Breast epithelium (tissue), 3 donors: ENCODE measurements at regions not wholly inside any gene's neighbourhood (a gene's known extent, or its start where the extent isn't known, plus 50 kb on each side); places are given as distances from the start of the nearest gene placed in this dataset.

ENCODE experiments used
- POLR2A ChIP-seq: fragments of 450-650 bp; IDR thresholded peaks from one replicate; pipeline ENCODE4 v1.6.1; 2016; ENCODE audit warnings: antibody characterized with exemption, mild to moderate bottlenecking, moderate library complexity
- POLR2AphosphoS5 ChIP-seq, 3 donors: sonication (generic); formaldehyde crosslinking; IDR thresholded peaks; one replicate each; pipeline ENCODE4 v1.6.1; 2017; ENCODE audit warnings: antibody characterized with exemption in 3 of 3
- TF ChIP-seq, protein P1 (sequence below), 3 donors: fragments of 450-650 bp; IDR thresholded peaks; one replicate each; pipeline ENCODE4 v1.5.1; 2016 to 2017; ENCODE audit warnings: antibody characterized with exemption in 3 of 3, mild to moderate bottlenecking in 3 of 3, moderate library complexity in 3 of 3

DNA sequence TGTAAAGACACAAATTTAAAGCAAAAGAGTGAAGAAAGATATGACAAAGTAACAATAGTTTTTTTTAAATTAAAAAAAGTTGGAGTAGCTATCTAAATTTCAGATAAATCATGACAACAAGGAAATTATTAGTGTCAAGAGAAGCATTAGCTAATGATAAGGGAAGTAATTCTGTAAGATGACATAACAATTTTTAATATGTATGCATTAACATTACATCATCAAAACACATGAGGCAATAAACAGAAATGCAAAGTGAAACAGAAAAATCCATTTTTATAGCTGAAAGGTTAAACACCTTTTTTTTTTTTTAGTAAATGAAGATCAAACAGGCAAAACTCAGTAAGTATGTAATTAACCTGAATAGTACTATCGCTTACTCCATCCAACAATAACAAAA lies 804.9 kb upstream of the PRR20A start:
- TF ChIP-seq, protein P1, sequence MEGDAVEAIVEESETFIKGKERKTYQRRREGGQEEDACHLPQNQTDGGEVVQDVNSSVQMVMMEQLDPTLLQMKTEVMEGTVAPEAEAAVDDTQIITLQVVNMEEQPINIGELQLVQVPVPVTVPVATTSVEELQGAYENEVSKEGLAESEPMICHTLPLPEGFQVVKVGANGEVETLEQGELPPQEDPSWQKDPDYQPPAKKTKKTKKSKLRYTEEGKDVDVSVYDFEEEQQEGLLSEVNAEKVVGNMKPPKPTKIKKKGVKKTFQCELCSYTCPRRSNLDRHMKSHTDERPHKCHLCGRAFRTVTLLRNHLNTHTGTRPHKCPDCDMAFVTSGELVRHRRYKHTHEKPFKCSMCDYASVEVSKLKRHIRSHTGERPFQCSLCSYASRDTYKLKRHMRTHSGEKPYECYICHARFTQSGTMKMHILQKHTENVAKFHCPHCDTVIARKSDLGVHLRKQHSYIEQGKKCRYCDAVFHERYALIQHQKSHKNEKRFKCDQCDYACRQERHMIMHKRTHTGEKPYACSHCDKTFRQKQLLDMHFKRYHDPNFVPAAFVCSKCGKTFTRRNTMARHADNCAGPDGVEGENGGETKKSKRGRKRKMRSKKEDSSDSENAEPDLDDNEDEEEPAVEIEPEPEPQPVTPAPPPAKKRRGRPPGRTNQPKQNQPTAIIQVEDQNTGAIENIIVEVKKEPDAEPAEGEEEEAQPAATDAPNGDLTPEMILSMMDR (IDR thresholded peaks at IDR 0.05): no peak
- no peak for TF ChIP-seq POLR2AphosphoS5 (IDR thresholded peaks at IDR 0.05)
- TF ChIP-seq POLR2A: no peak
